Thoracic aorta (tissue), 2 donors: ENCODE measurements at regions not wholly inside any gene's neighbourhood (a gene's known extent, or its start where the extent isn't known, plus 50 kb on each side); places are given as distances from the start of the nearest gene placed in this dataset.

Experiments used
- ATAC-seq: fragments of 150-250 bp; one replicate; pipeline ENCODE4 v1.8.0; 2017; ENCODE audit warnings: low read depth; ENCODE audit not compliant: insufficient number of reproducible peaks, low FRiP score
- DNase-seq: peaks from one replicate; pipeline ENCODE4 v3.0.0-alpha.2; 2020; ENCODE audit warnings: low spot score
- H3K27ac ChIP-seq, 2 donors: fragments of 200-600 bp; sonication (generic); 1 replicate in 1 of 2; 2 replicates in 1 of 2; pipeline ENCODE4 v1.5.1; 2016; ENCODE audit warnings: mild to moderate bottlenecking in 2 of 2, moderate library complexity in 2 of 2
- H3K27me3 ChIP-seq: fragments of 200-600 bp; sonication (generic); replicated peaks from 2 replicates; pipeline ENCODE4 v1.6.0; 2016; ENCODE audit warnings: mild to moderate bottlenecking; ENCODE audit not compliant: insufficient read depth
- H3K36me3 ChIP-seq: fragments of 200-600 bp; sonication (generic); one replicate; pipeline ENCODE4 v1.5.1; 2016
- H3K4me1 ChIP-seq, 2 donors: fragments of 200-600 bp; sonication (generic); 1 replicate in 1 of 2; 2 replicates in 1 of 2; pipeline versions ENCODE4 v1.5.1 to v1.6.0; 2016; ENCODE audit warnings: low read depth in 2 of 2, mild to moderate bottlenecking in 1 of 2; ENCODE audit not compliant: control insufficient read depth in 1 of 2
- H3K4me3 ChIP-seq: fragments of 200-600 bp; sonication (generic); 2 replicates; pipeline ENCODE4 v1.5.1; 2016; ENCODE audit warnings: mild to moderate bottlenecking
- H3K9me3 ChIP-seq: fragments of 200-600 bp; sonication (generic); 2 replicates; pipeline ENCODE4 v1.5.1; 2016
- CTCF ChIP-seq: fragments of 200-600 bp; sonication (generic); IDR thresholded peaks from one replicate; pipeline ENCODE4 v1.5.1; 2019; ENCODE audit warnings: antibody characterized with exemption

DNA sequence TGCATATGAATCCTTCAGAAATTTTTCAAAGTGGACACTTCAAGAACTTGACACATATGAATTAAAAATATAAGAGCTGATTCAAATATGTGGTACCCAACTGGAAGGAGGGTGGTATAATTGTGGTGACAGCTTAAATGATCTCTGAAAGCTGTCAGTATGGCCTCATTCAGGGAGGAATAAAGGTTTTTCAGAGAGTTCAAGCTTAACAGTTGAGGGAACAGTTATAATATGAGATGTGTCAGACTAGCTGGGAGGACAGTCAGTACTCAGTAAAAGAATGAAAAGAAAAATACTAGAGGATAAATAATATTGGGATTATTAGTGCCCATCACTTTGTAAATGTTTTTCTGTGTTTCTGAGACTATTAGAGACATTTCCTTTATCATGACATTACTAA, 277.5 kb downstream of the RASSF9 start:
- Histone ChIP-seq H3K27me3 (no peaks in the 10 kb centered on the region), H3K27ac (no peak overlapping the region), H3K4me1 (no peaks in the 10 kb centered on the region), H3K36me3 (no peaks in the 10 kb centered on the region), H3K4me3 (no peak overlapping the region), H3K9me3 (no peaks in the 10 kb centered on the region)
- DNase-seq (no peak), ATAC-seq (no peak)
- TF ChIP-seq CTCF = no peak

GRCh38 chr12:85559127-85559526, 277.1 kb downstream of the RASSF9 start:
- Histone ChIP-seq H3K36me3 (no peaks in the 10 kb centered on the region), H3K4me1 (no peaks in the 10 kb centered on the region), H3K9me3 (no peaks in the 10 kb centered on the region), H3K27ac (no peak overlapping the region), H3K27me3 (no peaks in the 10 kb centered on the region), H3K4me3 (no peak overlapping the region)
- ATAC-seq (no peak), DNase-seq (no peak)
- no peak for TF ChIP-seq CTCF

- H3K36me3 ChIP-seq = no peaks in the 10 kb centered on the region
- H3K9me3 ChIP-seq = no peaks in the 10 kb centered on the region
- H3K27me3 ChIP-seq = no peaks in the 10 kb centered on the region
- DNase-seq = no peak
- H3K4me1 ChIP-seq = no peaks in the 10 kb centered on the region
- H3K4me3 ChIP-seq = no peak overlapping the region
- no peak for ATAC-seq
- H3K27ac ChIP-seq = no peak overlapping the region
- TF ChIP-seq CTCF = no peak
Measured at GRCh38 chr12:85559536-85559935, 276.7 kb downstream of the RASSF9 start.

DNA sequence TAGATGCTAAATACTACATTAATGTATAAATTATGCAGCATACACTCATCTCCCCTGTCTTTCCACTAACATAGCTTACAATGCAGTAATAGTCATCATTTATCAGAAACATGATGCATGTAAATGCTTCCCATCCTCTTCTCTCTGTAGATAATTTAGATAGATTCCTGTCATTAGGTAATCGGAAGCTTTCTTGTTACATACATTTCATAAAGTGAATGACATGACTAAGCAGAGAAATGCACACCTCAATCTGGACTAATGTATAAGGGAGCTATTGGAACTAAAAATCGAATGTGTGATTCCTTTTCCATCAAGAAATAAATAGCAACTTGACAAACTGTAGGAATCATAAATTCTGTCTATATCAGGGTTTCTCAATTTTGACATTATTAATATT, 273.4 kb downstream of the RASSF9 start:
- H3K27ac ChIP-seq = no peak overlapping the region
- no peak overlapping the region for H3K4me3 ChIP-seq
- H3K36me3 ChIP-seq = no peaks in the 10 kb centered on the region
- no peaks in the 10 kb centered on the region for H3K9me3 ChIP-seq
- no peak for DNase-seq
- ATAC-seq = no peak
- H3K27me3 ChIP-seq = no peaks in the 10 kb centered on the region
- TF ChIP-seq CTCF = no peak
- H3K4me1 ChIP-seq = no peaks in the 10 kb centered on the region

DNA sequence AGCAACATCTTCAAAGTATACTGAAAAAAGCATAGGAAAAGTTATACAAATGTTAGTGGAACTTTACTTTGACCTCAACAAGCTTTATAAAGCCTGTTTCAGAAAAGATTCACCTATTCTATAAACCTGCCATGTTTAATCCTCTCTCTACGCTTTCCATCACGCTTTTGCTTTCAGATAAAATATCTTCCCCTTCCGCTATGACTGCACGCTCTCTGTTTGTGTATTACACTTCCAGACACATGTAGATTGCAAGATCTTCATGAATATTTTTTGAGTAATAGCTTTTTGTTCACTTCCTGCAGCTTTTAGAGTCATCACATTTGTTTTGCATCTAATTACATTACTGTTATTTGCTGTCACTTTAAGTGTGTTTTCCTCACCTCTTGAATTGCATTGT, 271.4 kb downstream of the RASSF9 start:
- Histone ChIP-seq H3K9me3 (no peaks in the 10 kb centered on the region), H3K4me1 (no peaks in the 10 kb centered on the region), H3K36me3 (no peaks in the 10 kb centered on the region), H3K27ac (no peak overlapping the region), H3K4me3 (no peak overlapping the region), H3K27me3 (no peaks in the 10 kb centered on the region)
- DNase-seq (no peak), ATAC-seq (no peak)
- no peak for TF ChIP-seq CTCF
